DMS53 treated with DMSO at 0.1 percent for 48 hours (cell line): ENCODE measurements at regions not wholly inside any gene's neighbourhood (a gene's known extent, or its start where the extent isn't known, plus 50 kb on each side); places are given as distances from the start of the nearest gene placed in this dataset.

ENCODE experiments used
- DNase-seq: peaks from one replicate; lab custom pipeline; 2025; ENCODE audit not compliant: unreplicated experiment; lab: John Stamatoyannopoulos, UW

DNA sequence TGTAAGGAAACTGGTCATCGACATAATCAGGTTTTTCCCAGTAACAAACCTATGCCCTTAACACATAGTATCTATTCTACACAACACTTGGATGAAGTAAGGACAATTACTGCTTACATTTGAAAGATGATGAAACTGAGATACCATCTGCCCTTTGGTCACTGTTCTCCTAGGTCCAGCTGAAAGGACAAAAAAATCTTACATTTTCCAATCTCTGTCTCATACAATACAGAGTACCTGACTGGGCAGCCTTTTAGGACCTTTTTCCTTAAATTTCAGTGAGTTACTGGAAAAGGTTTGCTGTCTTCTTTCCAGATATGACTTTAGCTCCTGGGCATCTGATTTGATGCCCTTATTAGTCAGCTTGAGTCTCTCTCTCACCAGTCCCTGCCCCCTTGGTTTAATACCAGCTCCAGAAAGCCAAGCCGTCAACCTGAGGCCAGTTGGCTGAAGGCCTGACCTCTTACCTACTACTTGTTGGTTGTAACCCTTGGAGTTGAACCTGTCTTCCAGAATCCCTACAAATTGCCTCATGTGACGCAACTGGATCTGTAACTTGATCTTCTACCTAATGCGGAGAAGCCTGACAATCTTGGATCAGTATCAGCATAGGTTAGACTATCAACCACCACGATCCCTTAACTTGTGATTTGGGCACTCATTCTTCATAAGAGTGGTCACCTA is 355.3 kb upstream of the ZNF385D start:
- DNase-seq, result no peak

DNA sequence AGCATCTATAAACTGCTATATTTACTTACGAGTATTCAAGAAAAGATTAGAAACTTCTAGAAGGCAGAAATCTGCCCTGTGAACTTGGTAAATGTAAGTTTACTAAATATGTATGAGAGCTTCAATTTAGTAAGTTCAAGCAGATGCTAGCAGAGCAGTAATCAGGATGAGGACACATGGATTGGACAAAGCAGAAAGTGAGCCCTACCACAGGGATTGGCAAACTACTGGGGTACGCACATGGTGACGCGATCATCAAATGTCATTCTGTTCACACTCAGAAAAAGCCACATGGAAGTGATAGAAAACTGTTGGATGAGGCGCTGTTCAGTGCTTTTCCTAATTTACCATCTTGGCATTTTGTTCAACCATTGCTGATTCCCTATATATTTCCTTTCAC is 360.2 kb upstream of the ZNF385D start:
- DNase-seq, result no peak

DNA sequence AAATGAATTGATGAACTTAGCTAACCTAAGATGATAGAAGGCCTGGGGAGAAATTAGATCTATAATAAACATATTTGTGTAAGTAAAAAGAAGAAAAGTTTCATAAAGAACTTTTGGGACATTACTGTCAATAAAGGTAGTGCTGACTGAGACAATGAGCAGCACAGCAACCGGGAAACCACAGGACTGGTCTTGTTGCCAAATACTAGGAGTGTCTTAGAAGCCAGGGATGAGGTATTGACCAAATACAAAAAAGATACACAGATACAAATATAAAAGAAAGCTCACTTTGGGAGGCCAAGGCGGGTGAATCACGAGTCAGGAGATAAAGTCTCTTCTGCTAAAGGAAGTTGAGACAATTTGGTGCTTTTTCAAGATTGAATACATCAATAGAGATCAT is 362.4 kb upstream of the ZNF385D start:
- DNase-seq, result no peak

GRCh38 chr3:22115581-22115980 is 364.6 kb upstream of the ZNF385D start:
- no peak for DNase-seq

DNA sequence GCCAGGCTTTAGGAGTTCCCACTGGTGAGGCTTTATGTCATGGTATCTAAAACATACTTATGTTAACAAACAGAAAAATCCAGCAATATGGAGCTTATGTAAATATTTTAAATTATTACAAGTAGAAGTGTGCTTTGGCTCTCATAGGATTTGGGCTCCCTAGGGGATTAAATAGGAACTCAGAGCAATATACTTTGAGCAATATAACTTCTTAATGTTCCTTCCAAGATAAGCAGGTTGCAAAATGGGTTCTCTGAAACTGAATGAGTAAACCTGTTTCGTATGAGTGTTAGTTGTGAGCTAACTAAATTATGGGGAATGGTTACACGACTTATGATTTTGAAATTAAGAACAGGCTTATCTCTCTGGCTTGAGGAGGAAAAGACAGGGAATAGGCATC is 366.1 kb upstream of the ZNF385D start:
- DNase-seq, result no peak

GRCh38 chr3:22117751-22118346 is 366.8 kb upstream of the ZNF385D start:
- no peak for DNase-seq

- no peak for DNase-seq
These were observed 367.5 kb upstream of the ZNF385D start for GRCh38 chr3:22118542-22118941.

- DNase-seq, result no peak
These were observed 370.2 kb upstream of the ZNF385D start for GRCh38 chr3:22121068-22121701.

GRCh38 chr3:22122567-22122966 is 371.6 kb upstream of the ZNF385D start:
- DNase-seq, result no peak

GRCh38 chr3:22129101-22129500 is 378.1 kb upstream of the ZNF385D start:
- DNase-seq, result no peak

- DNase-seq, result no peak
These were observed 390.8 kb upstream of the ZNF385D start for GRCh38 chr3:22141769-22142168.

DNA sequence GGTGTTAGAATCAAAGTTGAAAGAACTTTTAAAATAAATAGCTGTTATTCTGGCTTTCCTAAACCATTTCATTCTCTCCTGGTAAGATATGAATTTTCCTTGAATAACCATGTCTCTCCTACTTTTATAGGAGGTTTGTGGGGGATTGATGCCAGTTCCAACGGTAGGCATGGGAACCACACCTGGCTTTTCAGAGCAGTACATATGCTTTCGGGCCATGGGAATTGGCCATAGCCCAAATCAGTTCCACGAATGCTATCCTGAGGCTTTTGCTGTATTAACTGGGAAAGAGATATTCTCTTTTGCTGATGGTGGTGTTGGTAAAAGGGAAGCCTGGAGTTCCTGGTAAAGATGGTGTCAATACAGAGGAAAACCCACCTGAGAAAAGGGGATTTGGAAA is 396.2 kb upstream of the ZNF385D start:
- no peak for DNase-seq

- DNase-seq, result no peak
These were observed 405.9 kb upstream of the ZNF385D start for GRCh38 chr3:22156868-22157267.

DNA sequence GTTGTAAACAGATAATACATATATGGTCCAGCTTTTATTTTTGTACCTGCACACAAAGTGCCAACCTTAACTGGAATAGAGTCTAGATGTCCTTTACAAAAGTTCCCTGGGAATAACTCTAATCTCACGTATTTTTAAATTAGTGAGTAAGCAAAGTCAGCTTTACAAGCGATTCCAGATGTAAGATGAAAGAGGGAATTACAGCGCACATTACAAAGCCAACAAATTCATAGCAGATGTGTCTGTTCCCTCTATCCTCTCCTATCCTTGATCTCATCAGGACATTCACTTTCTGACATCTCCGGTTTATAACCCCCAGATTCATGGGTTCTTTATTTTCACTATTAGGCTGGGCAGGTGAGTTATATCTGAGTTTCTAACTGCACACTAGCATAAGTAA is 406.8 kb upstream of the ZNF385D start:
- DNase-seq, result no peak

- no peak for DNase-seq
These were observed 408.1 kb upstream of the ZNF385D start for GRCh38 chr3:22159004-22159695.

- no peak for DNase-seq
These were observed 410.3 kb upstream of the ZNF385D start for GRCh38 chr3:22161315-22161714.

- DNase-seq, result no peak
These were observed 419.4 kb upstream of the ZNF385D start for GRCh38 chr3:22170370-22170769.

DNA sequence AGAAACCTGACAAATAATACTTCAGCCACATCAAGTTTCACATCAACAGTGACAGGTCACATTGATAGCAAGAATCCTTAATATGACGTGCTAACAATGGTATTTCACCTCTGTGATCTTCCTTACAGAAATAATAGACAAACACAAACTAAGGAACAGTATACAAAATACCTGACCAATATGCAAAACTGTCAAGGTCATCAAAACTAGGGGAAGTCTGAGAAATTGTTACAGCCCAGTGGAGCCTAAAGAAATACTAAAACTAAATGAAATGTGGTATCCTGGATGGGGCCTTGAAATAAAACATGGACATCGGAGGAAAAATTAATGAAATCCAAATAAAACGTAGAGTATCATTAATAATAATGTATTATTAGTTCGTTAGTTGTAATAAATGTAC is 422.0 kb upstream of the ZNF385D start:
- DNase-seq, result no peak

DNA sequence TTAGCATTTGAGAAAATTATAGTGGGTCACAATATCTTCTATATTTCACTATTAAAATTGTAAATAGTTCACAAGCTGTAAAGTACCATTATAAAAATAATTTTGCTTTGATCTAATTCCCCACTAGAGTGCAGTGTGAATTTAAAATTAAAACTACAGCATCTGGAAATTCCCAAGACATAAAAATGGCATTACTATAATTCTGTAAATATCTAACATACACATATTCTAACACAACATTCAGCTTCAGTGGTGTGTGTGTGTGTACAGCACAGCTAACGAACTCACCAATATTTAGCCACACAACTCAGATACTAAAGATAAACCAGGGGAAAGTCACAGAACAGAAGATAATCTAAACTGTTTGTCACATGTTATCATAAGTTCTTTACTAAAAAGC is 424.9 kb upstream of the ZNF385D start:
- DNase-seq, result no peak

DNA sequence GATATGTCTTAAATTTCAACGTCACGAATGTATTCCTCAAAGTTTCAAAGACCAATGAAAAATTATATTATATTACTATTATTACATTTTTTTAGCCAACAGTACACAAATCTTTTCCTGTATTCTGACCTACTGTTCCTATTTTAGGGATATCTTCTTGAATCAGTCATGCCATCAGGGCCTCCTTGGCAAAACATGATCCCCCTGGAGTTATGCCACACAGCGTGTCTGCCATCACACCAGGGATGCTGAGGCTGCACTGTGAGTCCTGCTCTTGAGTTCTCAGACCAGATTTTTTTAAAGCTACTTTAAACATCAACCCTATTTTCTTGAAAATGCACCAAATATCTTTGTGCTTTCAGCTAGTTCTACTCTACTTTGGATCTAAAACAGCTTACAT is 425.9 kb upstream of the ZNF385D start:
- DNase-seq, result no peak

DNA sequence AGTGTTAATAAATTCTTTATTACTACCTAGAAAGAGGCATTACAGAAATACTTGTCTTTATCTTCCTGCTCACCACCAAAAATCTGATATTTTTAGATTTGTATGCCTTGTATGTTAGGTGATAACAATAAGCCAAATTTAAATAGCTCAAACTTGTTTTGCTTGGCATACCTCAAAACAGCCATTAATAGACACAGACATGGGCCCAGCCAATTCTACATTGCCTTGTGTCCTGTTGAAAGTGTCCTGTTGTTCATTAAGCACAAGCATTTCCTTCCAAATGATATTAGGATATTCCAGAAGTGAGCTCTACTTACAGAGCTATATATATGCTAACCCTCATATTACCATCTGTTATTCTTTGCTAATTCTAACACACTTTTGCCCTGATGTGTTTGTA is 438.6 kb upstream of the ZNF385D start:
- no peak for DNase-seq

DNA sequence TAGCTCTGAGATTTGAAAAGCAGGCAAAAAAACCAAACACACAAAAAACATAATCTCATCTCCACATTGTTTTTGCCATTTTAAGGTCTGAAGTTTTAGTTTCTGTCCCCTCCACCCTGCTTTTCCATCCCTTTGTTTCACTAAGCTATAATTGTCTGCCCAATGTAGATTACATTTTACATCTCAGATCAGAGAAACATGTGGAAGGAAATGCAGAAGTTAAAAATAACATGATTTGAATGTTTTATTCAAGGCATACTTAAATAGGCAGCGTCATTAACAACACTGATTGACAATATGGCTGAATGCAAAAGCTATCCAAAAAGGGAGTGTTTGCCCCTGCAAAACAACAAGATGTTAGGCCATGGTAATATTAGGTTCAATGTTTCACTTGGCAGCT is 448.1 kb upstream of the ZNF385D start:
- DNase-seq, result no peak
